ENCODE measurements at regions not wholly inside any gene's neighbourhood (a gene's known extent, or its start where the extent isn't known, plus 50 kb on each side); places are given as distances from the start of the nearest gene placed in this dataset.
"Not testable (repeated sequence)": the region's sequence is repeated elsewhere in the genome, so short reads cannot be mapped to it uniquely, and the experiment has no call there.

- TF ChIP-seq BACH1 (IDR thresholded peaks at IDR 0.05; ENCODE audit: low read length) (no peak), EP300 (IDR thresholded peaks at IDR 0.05; ENCODE audit: borderline replicate concordance in 1 of 2, low read depth in 2 of 2, low read length in 2 of 2) (no peak), KDM5A (IDR thresholded peaks at IDR 0.05; ENCODE audit: low read length) (no peak), SIX5 (IDR thresholded peaks at IDR 0.05; ENCODE audit: low read depth, low read length) (no peak), SP1 (IDR thresholded peaks at IDR 0.05; ENCODE audit: low read depth, low read length) (no peak), CHD1 (IDR thresholded peaks at IDR 0.05; ENCODE audit: low read depth, low read length) (no peak), TAF1 (IDR thresholded peaks at IDR 0.05; ENCODE audit: low read depth, low read length) (no peak), SIN3A (conservative IDR thresholded peaks at IDR 0.05 in 1 of 2, IDR thresholded peaks at IDR 0.05 in 1 of 2; ENCODE audit: low read depth in 1 of 2, low read length in 2 of 2) (no peak), TBP (IDR thresholded peaks at IDR 0.05; ENCODE audit: low read depth, low read length) (no peak)
Measured at GRCh38 chr6:167214206-167214605, 56.4 kb upstream of the GPR31 start (continued).

DNA sequence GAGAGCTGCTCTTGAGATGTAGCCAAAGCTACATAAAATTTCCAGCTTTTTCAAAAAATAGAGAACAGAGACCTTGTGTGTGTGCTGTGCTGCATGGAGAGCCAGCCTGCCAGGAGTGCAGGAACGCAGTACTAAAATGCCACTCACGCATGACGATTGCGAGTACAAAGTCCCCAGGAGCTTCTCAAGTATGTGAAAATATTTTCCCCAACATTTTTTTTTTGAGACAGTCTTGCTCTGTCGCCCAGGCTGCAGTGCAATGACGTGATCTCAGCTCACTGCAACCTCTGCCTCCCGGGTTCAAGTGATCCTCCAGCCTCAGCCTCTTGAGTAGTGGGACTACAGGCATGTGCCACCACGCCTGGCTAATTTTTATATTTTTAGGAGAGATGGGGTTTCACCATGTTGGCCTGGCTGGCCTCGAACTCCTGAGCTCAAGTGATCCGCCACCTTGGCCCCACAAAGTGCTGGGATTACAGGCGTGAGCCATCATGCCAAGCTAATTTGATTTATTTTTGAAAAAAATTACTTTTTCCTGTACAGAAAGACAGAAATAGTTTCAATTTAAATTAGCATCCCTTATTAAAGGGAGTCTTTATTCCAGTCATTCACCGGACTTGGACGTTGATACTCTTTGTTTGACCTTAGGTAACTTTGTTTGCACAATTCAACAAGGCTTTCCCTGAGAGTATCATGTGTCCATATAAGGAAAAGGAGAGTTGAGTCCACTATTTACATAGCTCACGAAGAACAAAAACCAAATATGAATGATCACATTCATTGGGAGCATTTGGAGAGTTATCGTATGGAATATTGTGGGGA is 57.9 kb upstream of the GPR31 start:
- H4K20me1 ChIP-seq (replicated peaks in 1 of 2; ENCODE audit: control insufficient read depth in 1 of 2, insufficient read depth in 2 of 2, low read length in 2 of 2); H3K23ac ChIP-seq (ENCODE audit: insufficient read length); H4K5ac ChIP-seq (ENCODE audit: insufficient read length, low read depth, low read length); DNase-seq (ENCODE audit: low read depth in 1 of 2, low spot score in 2 of 2); H2BK20ac ChIP-seq (ENCODE audit: low read length); H3K9me3 ChIP-seq (ENCODE audit: insufficient read depth in 2 of 2, low read depth in 1 of 2, low read length in 1 of 2); H3K4me3 ChIP-seq (ENCODE audit: extremely low read depth in 1 of 4, insufficient read depth in 2 of 4, low read depth in 3 of 4, low read length in 4 of 4); H3K4me2 ChIP-seq (ENCODE audit: insufficient read depth in 1 of 2, low read depth in 2 of 2, low read length in 2 of 2); H3K56ac ChIP-seq (replicated peaks; ENCODE audit: insufficient read length, low read depth, low read length); H2AK5ac ChIP-seq (ENCODE audit: low read depth, low read length); FAIRE-seq; H3K27me3 ChIP-seq (replicated peaks in 1 of 4; ENCODE audit: control insufficient read depth in 3 of 4, extremely low read depth in 1 of 4, insufficient read depth in 3 of 4, low read length in 3 of 4); H3K4me1 ChIP-seq (replicated peaks in 1 of 4; ENCODE audit: control insufficient read depth in 3 of 4, insufficient read depth in 4 of 4, low read length in 3 of 4); H4K91ac ChIP-seq (replicated peaks; ENCODE audit: insufficient read length, low read length); H3K23me2 ChIP-seq (ENCODE audit: low read depth, low read length); H2BK12ac ChIP-seq (ENCODE audit: low read depth, low read length); H3K79me2 ChIP-seq (ENCODE audit: control insufficient read depth in 1 of 2, insufficient read depth in 2 of 2, low read length in 2 of 2); H3K36me3 ChIP-seq (ENCODE audit: control insufficient read depth in 2 of 4, insufficient read depth in 4 of 4, low read length in 3 of 4); POLR2A ChIA-PET (ENCODE audit: partially characterized antibody); H3K79me1 ChIP-seq (ENCODE audit: low read depth, low read length); H4K8ac ChIP-seq (ENCODE audit: extremely low read depth, insufficient read depth, low read length); H3K18ac ChIP-seq (ENCODE audit: extremely low read depth, low read length); H3K14ac ChIP-seq (ENCODE audit: insufficient read length); H3K27ac ChIP-seq (ENCODE audit: low read depth, low read length); H3K9ac ChIP-seq (replicated peaks in 1 of 4; ENCODE audit: extremely low read depth in 1 of 4, low read depth in 3 of 4, low read length in 3 of 4); H2BK120ac ChIP-seq (replicated peaks; ENCODE audit: low read depth, low read length); H2AFZ ChIP-seq (ENCODE audit: low read length); H3K4ac ChIP-seq (replicated peaks; ENCODE audit: insufficient read length, low read depth, low read length); H2BK5ac ChIP-seq (ENCODE audit: low read depth, low read length); H2BK15ac ChIP-seq (ENCODE audit: low read length): not testable (repeated sequence)
- CTCF ChIA-PET (ENCODE audit: partially characterized antibody) = interaction anchor here (0.6 to 3.0 kb wide), 9 partner anchors 32 to 140 kb away, joined by 3 to 8 read pairs (median 4); no protein-coding TSS in a partner anchor
- 49% methylated on average over 13 of the region's 15 CpGs; no CpG with 5 or more reads in 1 of the 2 experiments for WGBS, 2 experiments (ENCODE audit: extremely low coverage in 1 of 2, insufficient coverage in 1 of 2, insufficient read length in 1 of 2, insufficient replicate concordance in 2 of 2, low coverage in 1 of 2, low lambda C conversion rate in 2 of 2, missing lambda C conversion rate in 1 of 2)

All from H1 (cell line).